Aorta (tissue), 5 donors: ENCODE measurements at regions not wholly inside any gene's neighbourhood (a gene's known extent, or its start where the extent isn't known, plus 50 kb on each side); places are given as distances from the start of the nearest gene placed in this dataset.

Source experiments
- ATAC-seq: fragments of 200-7000 bp; cut with Tn5 transposase; one replicate; pipeline ENCODE4 v1.9.1; 2022; ENCODE audit warnings: moderate library complexity; ENCODE audit not compliant: low FRiP score
- DNase-seq, 2 donors: peaks; one replicate each; pipeline ENCODE4 v3.0.0-alpha.2; 2020
- H3K27ac ChIP-seq, 2 donors: one replicate each; pipeline ENCODE4 v1.5.1; 2013; ENCODE audit warnings: low read length in 2 of 2, mild to moderate bottlenecking in 2 of 2, moderate library complexity in 2 of 2, control low read depth in 1 of 2, inconsistent platforms in 1 of 2, low read depth in 1 of 2
- H3K27me3 ChIP-seq, 2 donors: one replicate each; pipeline ENCODE4 v1.6.1; 2013; ENCODE audit warnings: control low read depth in 1 of 2, low read length in 1 of 2, mild to moderate bottlenecking in 1 of 2, moderate library complexity in 1 of 2; ENCODE audit not compliant: insufficient read depth in 2 of 2, control insufficient read depth in 1 of 2
- H3K36me3 ChIP-seq, 2 donors: one replicate each; pipeline ENCODE4 v1.6.1; 2013; ENCODE audit warnings: control low read depth in 1 of 2, low read length in 1 of 2, mild to moderate bottlenecking in 1 of 2; ENCODE audit not compliant: insufficient read depth in 2 of 2, control insufficient read depth in 1 of 2
- H3K4me1 ChIP-seq, 2 donors: one replicate each; pipeline ENCODE4 v1.6.1; 2013; ENCODE audit warnings: low read length in 2 of 2, control low read depth in 1 of 2, mild to moderate bottlenecking in 1 of 2, moderate library complexity in 1 of 2; ENCODE audit not compliant: insufficient read depth in 2 of 2, control insufficient read depth in 1 of 2
- H3K4me3 ChIP-seq, 2 donors: one replicate each; pipeline ENCODE4 v1.5.1; 2013; ENCODE audit warnings: low read length in 2 of 2, control low read depth in 1 of 2, mild to moderate bottlenecking in 1 of 2
- H3K9me3 ChIP-seq: one replicate; pipeline ENCODE4 v1.6.1; 2013; ENCODE audit warnings: mild to moderate bottlenecking, low read length; ENCODE audit not compliant: control insufficient read depth
- WGBS, 2 donors: extraction: QIAGEN DNeasy Blood & Tissue Kit; methylation state at CpG; one replicate each; pipeline ENCODE4 v1.1.7; 2013; 5-methylcytosine and 5-hydroxymethylcytosine counted together
- intact Hi-C, 2 donors: fragments of 100-400 bp; cut with DNase I; formaldehyde crosslinking; loops; one replicate each; pipeline versions ENCODE4 v1.14.2 to v1.15.0; 2022
- donor health status: healthy with polysubstance abuse.
- donor health status: Bipolar disorder and iron deficiency.
- donor health status: DM: no; HTN: no; CAD: no.
- donor health status: DM: no; HTN: no; CAD: no.
- donor health status: DM: yes; HTN: yes; CAD: no.

- DNase-seq (no peak), ATAC-seq (no peak)
- intact Hi-C loops, result no loop called here
- no peak overlapping the region for H3K27ac ChIP-seq
- H3K9me3 ChIP-seq, result no peaks in the 10 kb centered on the region
- no peaks in the 10 kb centered on the region for H3K4me1 ChIP-seq
- WGBS, 2 donors, result 88 to 90% methylated on average over 5 of the region's 5 CpGs
- no peak overlapping the region for H3K4me3 ChIP-seq
- no peaks in the 10 kb centered on the region for H3K36me3 ChIP-seq
- no peaks in the 10 kb centered on the region for H3K27me3 ChIP-seq
Measured at GRCh38 chr22:27560781-27561180, 240.8 kb downstream of the MN1 start.

DNA sequence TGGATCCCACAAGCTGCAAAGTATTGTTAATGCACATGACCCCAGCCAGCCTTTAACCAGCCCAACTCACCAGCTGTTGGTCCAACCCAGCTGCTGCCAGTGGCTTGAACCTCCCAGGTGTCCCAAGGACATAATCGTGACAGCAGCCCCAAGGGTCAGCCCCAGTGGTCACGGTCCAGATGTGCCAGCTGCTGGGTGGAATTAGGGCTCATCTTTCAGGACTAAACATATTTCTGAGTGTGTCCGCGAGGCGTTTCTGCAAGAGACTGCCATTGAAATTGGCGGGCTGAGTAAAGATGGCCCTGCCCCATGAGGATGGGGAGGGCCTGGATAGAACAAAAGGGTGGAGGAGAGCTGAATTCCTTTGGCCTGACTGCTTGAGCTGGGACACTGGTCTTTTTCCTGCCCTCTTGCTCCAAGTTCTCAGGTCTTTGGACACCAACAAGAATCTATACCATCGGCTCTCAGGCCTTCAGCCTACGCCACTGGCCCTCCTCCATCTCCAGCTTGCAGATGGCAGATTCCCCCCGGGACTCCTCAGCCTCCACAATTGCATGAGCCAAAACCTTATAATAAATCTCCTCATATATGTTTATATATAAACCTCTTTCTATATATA lies 240.2 kb downstream of the MN1 start:
- Histone ChIP-seq H3K27me3 (no peaks in the 10 kb centered on the region), H3K9me3 (no peaks in the 10 kb centered on the region), H3K4me1 (no peaks in the 10 kb centered on the region), H3K4me3 (no peak overlapping the region), H3K36me3 (no peaks in the 10 kb centered on the region), H3K27ac (no peak overlapping the region)
- intact Hi-C loops, result no loop called here
- no peak for DNase-seq
- 92 to 94% methylated on average over 9 of the region's 9 CpGs for WGBS, 2 donors
- ATAC-seq, result no peak

- H3K27ac ChIP-seq, result no peak overlapping the region
- H3K4me3 ChIP-seq, result no peak overlapping the region
- DNase-seq (no peak), ATAC-seq (no peak)
- no peaks in the 10 kb centered on the region for H3K9me3 ChIP-seq
- no peaks in the 10 kb centered on the region for H3K36me3 ChIP-seq
- 95 to 96% methylated on average over 2 of the region's 2 CpGs for WGBS, 2 donors
- no peaks in the 10 kb centered on the region for H3K4me1 ChIP-seq
- intact Hi-C loops, result no loop called here
- H3K27me3 ChIP-seq, result no peaks in the 10 kb centered on the region
Measured at GRCh38 chr22:27564806-27565205, 236.8 kb downstream of the MN1 start.

- Histone ChIP-seq H3K36me3 (no peaks in the 10 kb centered on the region), H3K27ac (no peak overlapping the region), H3K4me1 (no peaks in the 10 kb centered on the region), H3K9me3 (no peaks in the 10 kb centered on the region), H3K4me3 (no peak overlapping the region), H3K27me3 (no peaks in the 10 kb centered on the region)
- DNase-seq (no peak), ATAC-seq (no peak)
- intact Hi-C loops, result no loop called here
- WGBS, 2 donors, result 94 to 95% methylated on average over 9 of the region's 9 CpGs
Measured at GRCh38 chr22:27566602-27567001, 235.0 kb downstream of the MN1 start.

DNA sequence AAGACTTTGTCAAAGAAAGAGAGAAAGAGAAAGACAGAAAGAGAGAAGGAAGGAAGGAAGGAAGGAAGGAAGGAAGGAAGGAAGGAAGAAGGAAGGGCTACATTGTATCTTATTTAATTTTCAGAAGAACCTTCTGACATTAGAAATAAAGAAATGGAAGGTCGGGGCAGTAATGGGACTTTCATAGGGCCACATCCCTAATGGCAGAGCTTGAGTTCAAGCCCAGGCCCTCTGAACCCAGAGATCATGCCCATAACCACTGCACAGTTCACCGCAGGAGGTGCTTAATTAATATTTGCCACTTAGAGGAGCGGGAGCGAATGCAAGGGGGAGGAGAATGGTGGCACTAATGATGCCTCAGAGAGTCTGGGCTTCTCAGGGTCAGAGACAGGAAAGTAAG lies 233.3 kb downstream of the MN1 start:
- no peak for DNase-seq
- no peaks in the 10 kb centered on the region for H3K36me3 ChIP-seq
- intact Hi-C loops, result no loop called here
- H3K27ac ChIP-seq, result no peak overlapping the region
- H3K9me3 ChIP-seq, result peaks cover 2% of the 10 kb centered on the region
- no peaks in the 10 kb centered on the region for H3K4me1 ChIP-seq
- H3K27me3 ChIP-seq, result no peaks in the 10 kb centered on the region
- ATAC-seq, result no peak
- H3K4me3 ChIP-seq, result no peak overlapping the region
- WGBS, 2 donors, result 96 to 97% methylated on average over 4 of the region's 4 CpGs

- Histone ChIP-seq H3K4me3 (no peak overlapping the region), H3K27me3 (no peaks in the 10 kb centered on the region), H3K36me3 (no peaks in the 10 kb centered on the region), H3K4me1 (no peaks in the 10 kb centered on the region), H3K27ac (no peak overlapping the region), H3K9me3 (peaks cover 2% of the 10 kb centered on the region)
- 71 to 77% methylated on average over 12 of the region's 12 CpGs for WGBS, 2 donors
- intact Hi-C loops, result no loop called here
- no peak for DNase-seq
- ATAC-seq, result no peak
Measured at GRCh38 chr22:27571463-27572277, 229.9 kb downstream of the MN1 start.

DNA sequence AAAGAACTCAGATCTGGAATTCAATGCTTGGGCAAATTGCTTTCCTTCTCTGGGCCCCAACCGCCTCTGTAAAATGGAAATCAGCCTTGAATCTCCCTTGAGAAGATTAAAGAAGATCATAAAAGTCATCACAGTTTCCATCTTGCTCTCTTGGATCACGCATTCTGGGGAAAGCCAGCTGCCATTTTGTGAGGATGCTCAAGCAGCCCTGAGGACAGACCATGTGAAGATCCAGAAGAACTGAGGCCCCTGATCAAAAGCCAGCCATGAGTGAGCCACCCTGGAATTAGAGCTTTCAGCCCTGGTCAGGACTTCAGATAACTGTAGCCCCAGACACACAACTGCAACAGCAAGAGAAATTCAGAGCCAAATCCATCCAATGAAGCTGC lies 229.3 kb downstream of the MN1 start:
- intact Hi-C loops, result no loop called here
- DNase-seq (no peak), ATAC-seq (no peak)
- Histone ChIP-seq H3K27ac (no peak overlapping the region), H3K36me3 (no peaks in the 10 kb centered on the region), H3K9me3 (peaks cover 2% of the 10 kb centered on the region), H3K4me1 (no peaks in the 10 kb centered on the region), H3K4me3 (no peak overlapping the region), H3K27me3 (no peaks in the 10 kb centered on the region)
- 93 to 99% methylated on average over 2 of the region's 2 CpGs for WGBS, 2 donors

DNA sequence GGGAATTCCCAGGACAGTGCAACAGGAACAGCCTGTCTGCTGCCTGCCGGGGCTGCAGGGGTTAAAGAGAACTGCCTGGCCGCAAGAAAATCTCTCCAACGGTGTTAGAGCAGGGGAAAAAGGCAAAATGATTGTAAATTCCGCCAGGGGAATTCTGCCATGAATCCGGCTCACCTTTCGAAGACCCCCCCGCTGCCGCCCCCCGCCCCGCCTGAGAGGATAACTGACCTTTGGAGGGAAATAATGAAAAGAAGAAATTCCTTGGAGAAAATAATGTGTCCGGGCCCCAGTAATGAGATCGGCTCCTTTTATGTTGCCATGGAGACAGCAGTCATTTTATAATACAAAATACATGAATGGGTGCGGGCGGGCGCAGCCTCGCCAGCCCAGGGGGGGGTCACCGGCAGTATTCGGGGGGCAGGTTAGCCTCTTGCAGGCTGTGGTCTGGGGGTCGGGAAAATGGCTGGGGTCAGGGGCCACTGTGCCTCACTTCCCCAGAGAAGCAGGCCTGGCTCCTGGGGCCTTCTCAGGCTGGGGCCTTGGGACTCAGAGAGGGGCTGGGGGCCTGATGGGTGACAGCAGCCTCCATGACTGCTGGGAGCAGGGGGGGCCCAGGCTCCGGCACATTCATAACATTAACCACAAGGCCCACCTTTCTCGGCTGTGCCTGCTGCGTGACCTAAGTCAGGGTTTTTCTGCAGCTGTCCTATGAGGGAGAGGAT lies 228.1 kb downstream of the MN1 start:
- Histone ChIP-seq H3K27me3 (no peaks in the 10 kb centered on the region), H3K9me3 (peaks cover 2% of the 10 kb centered on the region), H3K36me3 (no peaks in the 10 kb centered on the region), H3K27ac (no peak overlapping the region), H3K4me1 (no peaks in the 10 kb centered on the region), H3K4me3 (no peak overlapping the region)
- DNase-seq (no peak), ATAC-seq (no peak)
- intact Hi-C loops, result no loop called here
- WGBS, 2 donors, result 40 to 51% methylated on average over 22 of the region's 22 CpGs

DNA sequence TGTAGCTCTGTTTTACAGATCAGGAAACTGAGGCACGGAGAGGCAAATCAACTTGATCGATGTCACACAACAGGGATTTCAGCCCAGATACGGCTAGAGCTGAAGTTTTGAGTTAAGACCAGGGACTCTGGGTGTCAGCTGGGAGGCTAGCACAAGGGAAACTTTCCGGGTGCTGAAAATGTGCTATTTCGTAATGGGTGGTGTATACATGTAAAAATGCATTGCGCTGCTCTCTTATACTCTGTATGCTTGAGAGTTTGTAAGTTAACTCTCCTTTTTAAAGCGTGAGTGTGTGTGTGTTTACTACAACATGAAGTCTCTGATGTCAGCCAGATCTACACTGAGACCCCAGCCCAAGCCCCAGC lies 227.6 kb downstream of the MN1 start:
- H3K36me3 ChIP-seq, result no peaks in the 10 kb centered on the region
- intact Hi-C loops, result no loop called here
- H3K27ac ChIP-seq, result no peak overlapping the region
- H3K4me3 ChIP-seq, result no peak overlapping the region
- ATAC-seq (no peak), DNase-seq (no peak)
- no peaks in the 10 kb centered on the region for H3K27me3 ChIP-seq
- peaks cover 2% of the 10 kb centered on the region for H3K9me3 ChIP-seq
- no peaks in the 10 kb centered on the region for H3K4me1 ChIP-seq
- 86 to 87% methylated on average over 7 of the region's 7 CpGs for WGBS, 2 donors
